ENCODE measurements at regions not wholly inside any gene's neighbourhood (a gene's known extent, or its start where the extent isn't known, plus 50 kb on each side); places are given as distances from the start of the nearest gene placed in this dataset.
A peak's percentile ranks its signal among the peaks of the same experiment; 100 is the strongest.

DNA sequence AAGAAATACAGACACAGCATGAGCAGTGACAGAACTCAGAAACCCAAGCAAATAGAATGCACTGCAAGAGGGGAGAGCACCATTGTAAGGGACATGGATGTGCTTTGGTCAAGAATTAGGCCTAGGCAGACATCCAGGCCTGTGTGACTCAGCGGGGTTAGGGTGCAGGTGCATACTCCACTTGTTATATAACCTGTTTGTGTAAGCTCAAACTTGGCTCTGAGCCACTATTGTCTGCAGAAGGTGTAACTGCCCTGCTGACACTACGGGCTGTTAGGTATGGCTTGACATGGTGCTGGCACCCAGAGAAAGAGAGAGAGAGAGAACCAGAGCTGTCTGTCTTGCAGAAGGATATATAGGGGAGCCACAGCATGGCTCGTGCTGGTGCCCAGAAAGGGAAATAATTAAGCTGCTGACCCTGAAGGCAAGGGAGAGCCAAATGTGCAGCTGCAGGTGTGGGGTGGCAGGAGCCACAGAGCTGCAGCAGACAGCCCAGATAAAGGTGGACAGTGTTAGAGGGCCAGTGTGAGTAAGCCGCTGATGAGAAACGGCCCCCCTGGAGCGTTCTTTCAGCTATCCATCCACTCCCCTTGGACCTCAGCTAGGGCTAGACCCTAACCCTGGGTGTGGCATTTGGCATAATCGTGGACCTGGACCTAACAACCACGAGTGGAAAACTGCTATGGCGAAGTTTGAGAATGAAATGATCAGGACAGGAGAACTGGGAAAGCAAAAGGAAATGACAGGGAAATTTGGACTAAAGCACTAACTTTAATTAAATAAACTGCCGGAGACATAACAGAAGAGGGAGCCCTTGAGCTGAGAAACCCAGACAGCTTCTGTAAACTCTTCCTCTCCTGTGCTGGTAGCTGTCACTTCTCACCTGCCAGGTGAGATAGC is 253.0 kb upstream of the CCDC179 start:
- H3K27me3 Mint-ChIP-seq (ENCODE audit: low read depth, unreplicated experiment) = no peaks in the 10 kb centered on the region
- H3K9ac ChIP-seq (ENCODE audit: low read length) = peak overlapping the region; percentile 45
- H3K9me3 Mint-ChIP-seq (ENCODE audit: unreplicated experiment) = peaks cover 6% of the 10 kb centered on the region
- no peaks in the 10 kb centered on the region for H3K27me3 ChIP-seq (ENCODE audit: insufficient read depth, low read length)
- no peaks in the 10 kb centered on the region for H3K36me3 ChIP-seq (ENCODE audit: insufficient read depth, low read length)
- no peaks in the 10 kb centered on the region for H3K79me2 ChIP-seq (ENCODE audit: insufficient read depth, low read length)
- TF ChIP-seq, protein P1, sequence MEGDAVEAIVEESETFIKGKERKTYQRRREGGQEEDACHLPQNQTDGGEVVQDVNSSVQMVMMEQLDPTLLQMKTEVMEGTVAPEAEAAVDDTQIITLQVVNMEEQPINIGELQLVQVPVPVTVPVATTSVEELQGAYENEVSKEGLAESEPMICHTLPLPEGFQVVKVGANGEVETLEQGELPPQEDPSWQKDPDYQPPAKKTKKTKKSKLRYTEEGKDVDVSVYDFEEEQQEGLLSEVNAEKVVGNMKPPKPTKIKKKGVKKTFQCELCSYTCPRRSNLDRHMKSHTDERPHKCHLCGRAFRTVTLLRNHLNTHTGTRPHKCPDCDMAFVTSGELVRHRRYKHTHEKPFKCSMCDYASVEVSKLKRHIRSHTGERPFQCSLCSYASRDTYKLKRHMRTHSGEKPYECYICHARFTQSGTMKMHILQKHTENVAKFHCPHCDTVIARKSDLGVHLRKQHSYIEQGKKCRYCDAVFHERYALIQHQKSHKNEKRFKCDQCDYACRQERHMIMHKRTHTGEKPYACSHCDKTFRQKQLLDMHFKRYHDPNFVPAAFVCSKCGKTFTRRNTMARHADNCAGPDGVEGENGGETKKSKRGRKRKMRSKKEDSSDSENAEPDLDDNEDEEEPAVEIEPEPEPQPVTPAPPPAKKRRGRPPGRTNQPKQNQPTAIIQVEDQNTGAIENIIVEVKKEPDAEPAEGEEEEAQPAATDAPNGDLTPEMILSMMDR (IDR thresholded peaks at IDR 0.05; ENCODE audit: insufficient read depth, low read depth, low read length) = peak; percentile 72
- no peak for TF ChIP-seq EZH2 (IDR thresholded peaks at IDR 0.05; ENCODE audit: insufficient read depth, low read length)
- H3K4me1 Mint-ChIP-seq (ENCODE audit: low read depth, unreplicated experiment) = peaks cover 2% of the 10 kb centered on the region
- H3K27ac Mint-ChIP-seq (ENCODE audit: unreplicated experiment) = no peak overlapping the region
- no peak overlapping the region for H3K4me3 ChIP-seq (ENCODE audit: insufficient read depth, low read depth, low read length)
- peak overlapping the region; percentile 70 for H3K4me2 ChIP-seq (ENCODE audit: low read length)
- H3K9me3 ChIP-seq (ENCODE audit: insufficient read depth, low read depth, low read length) = no peaks in the 10 kb centered on the region
- H4K20me1 ChIP-seq (ENCODE audit: insufficient read depth, low read length) = no peaks in the 10 kb centered on the region
- H3K4me1 ChIP-seq (ENCODE audit: insufficient read depth, low read length) = peaks cover 6% of the 10 kb centered on the region
- peak overlapping the region; percentile 44 for H2AFZ ChIP-seq (ENCODE audit: low read depth, low read length)
- DNase-seq (ENCODE audit: low read depth) (peak; percentile 41), FAIRE-seq (peak; percentile 60)
- no peak overlapping the region for H3K27ac ChIP-seq (ENCODE audit: low read depth, low read length)
- no peak overlapping the region for H3K4me3 Mint-ChIP-seq (ENCODE audit: unreplicated experiment)
- no peaks in the 10 kb centered on the region for H3K36me3 Mint-ChIP-seq (ENCODE audit: low read depth, unreplicated experiment)

GRCh38 chr11:23113887-23114216 is 253.6 kb upstream of the CCDC179 start:
- no peak for TF ChIP-seq EZH2 (IDR thresholded peaks at IDR 0.05; ENCODE audit: insufficient read depth, low read length)
- TF ChIP-seq, protein P1 (IDR thresholded peaks at IDR 0.05; ENCODE audit: insufficient read depth, low read depth, low read length) = no peak

DNA sequence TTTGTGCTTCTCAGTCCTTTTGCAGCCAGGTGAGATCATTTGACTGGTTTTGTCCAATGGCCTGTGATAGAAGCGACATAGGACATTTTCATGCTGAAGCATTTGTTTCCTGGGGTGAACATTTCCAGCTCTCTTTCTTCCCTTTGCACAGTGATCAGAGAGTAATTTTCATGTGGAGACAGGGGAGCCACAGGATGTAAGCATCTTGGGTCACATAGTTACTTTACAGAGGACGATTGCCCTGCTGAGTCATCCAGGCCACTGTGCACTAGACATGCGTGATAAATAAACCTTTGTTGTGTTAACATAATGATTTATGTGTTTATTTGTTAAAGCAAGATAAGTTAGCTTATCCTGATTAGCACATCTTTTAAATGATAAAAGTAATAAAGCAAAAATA is 263.5 kb upstream of the CCDC179 start:
- peak; percentile 57 for DNase-seq (ENCODE audit: low read depth)
- no peak overlapping the region for H3K27ac ChIP-seq (ENCODE audit: low read depth, low read length)
- Mint-ChIP-seq H3K9me3 (ENCODE audit: unreplicated experiment) (peaks cover 4% of the 10 kb centered on the region), H3K27ac (ENCODE audit: unreplicated experiment) (no peak overlapping the region), H3K27me3 (ENCODE audit: low read depth, unreplicated experiment) (no peaks in the 10 kb centered on the region), H3K4me3 (ENCODE audit: unreplicated experiment) (no peak overlapping the region), H3K36me3 (ENCODE audit: low read depth, unreplicated experiment) (no peaks in the 10 kb centered on the region), H3K4me1 (ENCODE audit: low read depth, unreplicated experiment) (peaks cover 4% of the 10 kb centered on the region)
- H3K4me2 ChIP-seq (ENCODE audit: low read length) = peak overlapping the region; percentile 24
- H4K20me1 ChIP-seq (ENCODE audit: insufficient read depth, low read length) = no peaks in the 10 kb centered on the region
- H3K9me3 ChIP-seq (ENCODE audit: insufficient read depth, low read depth, low read length) = no peaks in the 10 kb centered on the region
- H3K36me3 ChIP-seq (ENCODE audit: insufficient read depth, low read length) = no peaks in the 10 kb centered on the region
- no peak overlapping the region for H3K4me3 ChIP-seq (ENCODE audit: insufficient read depth, low read depth, low read length)
- no peaks in the 10 kb centered on the region for H3K27me3 ChIP-seq (ENCODE audit: insufficient read depth, low read length)
- H3K9ac ChIP-seq (ENCODE audit: low read length) = no peak overlapping the region
- no peak for FAIRE-seq
- no peaks in the 10 kb centered on the region for H3K79me2 ChIP-seq (ENCODE audit: insufficient read depth, low read length)
- H2AFZ ChIP-seq (ENCODE audit: low read depth, low read length) = no peak overlapping the region
- peaks cover 6% of the 10 kb centered on the region for H3K4me1 ChIP-seq (ENCODE audit: insufficient read depth, low read length)
- TF ChIP-seq, protein P1 (IDR thresholded peaks at IDR 0.05; ENCODE audit: insufficient read depth, low read depth, low read length) = no peak
- no peak for TF ChIP-seq EZH2 (IDR thresholded peaks at IDR 0.05; ENCODE audit: insufficient read depth, low read length)

More at GRCh38 chr11:23113887-23114216, 253.6 kb upstream of the CCDC179 start:
- Histone ChIP-seq H3K9ac (ENCODE audit: low read length) (no peak overlapping the region), H3K4me1 (ENCODE audit: insufficient read depth, low read length) (peaks cover 6% of the 10 kb centered on the region), H3K9me3 (ENCODE audit: insufficient read depth, low read depth, low read length) (no peaks in the 10 kb centered on the region), H3K4me3 (ENCODE audit: insufficient read depth, low read depth, low read length) (no peak overlapping the region), H3K79me2 (ENCODE audit: insufficient read depth, low read length) (no peaks in the 10 kb centered on the region), H3K27ac (ENCODE audit: low read depth, low read length) (no peak overlapping the region), H3K4me2 (ENCODE audit: low read length) (peak overlapping the region; percentile 70), H4K20me1 (ENCODE audit: insufficient read depth, low read length) (no peaks in the 10 kb centered on the region), H3K36me3 (ENCODE audit: insufficient read depth, low read length) (no peaks in the 10 kb centered on the region), H2AFZ (ENCODE audit: low read depth, low read length) (no peak overlapping the region), H3K27me3 (ENCODE audit: insufficient read depth, low read length) (no peaks in the 10 kb centered on the region)
- no peak for FAIRE-seq
- H3K9me3 Mint-ChIP-seq (ENCODE audit: unreplicated experiment) = peaks cover 6% of the 10 kb centered on the region
- H3K27me3 Mint-ChIP-seq (ENCODE audit: low read depth, unreplicated experiment) = no peaks in the 10 kb centered on the region
- H3K27ac Mint-ChIP-seq (ENCODE audit: unreplicated experiment) = no peak overlapping the region
- peaks cover 2% of the 10 kb centered on the region for H3K4me1 Mint-ChIP-seq (ENCODE audit: low read depth, unreplicated experiment)
- H3K4me3 Mint-ChIP-seq (ENCODE audit: unreplicated experiment) = no peak overlapping the region
- H3K36me3 Mint-ChIP-seq (ENCODE audit: low read depth, unreplicated experiment) = no peaks in the 10 kb centered on the region
- DNase-seq (ENCODE audit: low read depth) = no peak
